ENCODE measurements at regions not wholly inside any gene's neighbourhood (a gene's known extent, or its start where the extent isn't known, plus 50 kb on each side); places are given as distances from the start of the nearest gene placed in this dataset.
A peak's percentile ranks its signal among the peaks of the same experiment; 100 is the strongest.
"Not testable (repeated sequence)": the region's sequence is repeated elsewhere in the genome, so short reads cannot be mapped to it uniquely, and the experiment has no call there.

DNA sequence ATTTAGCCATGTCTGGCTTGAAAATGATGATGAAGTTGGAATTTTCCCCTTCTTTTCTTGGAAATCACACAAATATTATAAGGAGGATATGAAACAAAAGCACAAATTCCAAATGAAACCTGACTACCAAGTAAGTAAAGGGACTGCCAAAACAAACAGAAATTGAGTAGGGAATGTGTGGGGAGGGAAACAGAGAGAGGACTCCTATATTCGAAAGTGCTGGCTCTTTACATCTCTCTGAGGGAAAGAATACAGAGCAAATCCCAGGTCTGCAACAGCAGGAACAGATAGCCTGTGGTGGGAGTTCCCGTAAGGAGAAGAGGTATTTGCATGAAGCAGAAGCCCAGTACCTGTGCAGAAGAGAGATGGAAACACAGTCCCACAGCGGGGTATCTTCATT is 583.7 kb downstream of the EPM2A start:
- FAIRE-seq = no peak

DNA sequence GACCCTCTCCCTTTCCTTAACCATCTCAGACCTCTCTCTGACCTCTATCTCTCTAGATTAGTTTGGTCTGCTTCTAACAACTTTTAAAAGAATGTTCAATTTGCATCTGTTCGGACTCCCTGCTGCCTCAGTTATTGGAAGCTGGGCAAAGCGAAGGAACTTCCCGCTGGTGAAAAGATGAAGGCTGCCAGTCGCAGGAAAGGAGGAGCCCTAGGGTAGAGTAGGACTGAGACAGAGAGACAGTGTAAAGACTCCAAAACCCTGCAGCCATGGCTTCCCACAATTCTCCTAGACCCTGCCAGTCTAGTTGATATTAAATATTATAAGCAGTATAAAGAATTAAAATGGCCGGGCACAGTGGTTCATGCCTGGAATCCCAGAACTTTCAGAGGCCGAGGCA is 581.8 kb downstream of the EPM2A start:
- no peak for FAIRE-seq

- no peak for FAIRE-seq
Observed at GRCh38 chr6:145155411-145155810, 579.9 kb downstream of the EPM2A start.

DNA sequence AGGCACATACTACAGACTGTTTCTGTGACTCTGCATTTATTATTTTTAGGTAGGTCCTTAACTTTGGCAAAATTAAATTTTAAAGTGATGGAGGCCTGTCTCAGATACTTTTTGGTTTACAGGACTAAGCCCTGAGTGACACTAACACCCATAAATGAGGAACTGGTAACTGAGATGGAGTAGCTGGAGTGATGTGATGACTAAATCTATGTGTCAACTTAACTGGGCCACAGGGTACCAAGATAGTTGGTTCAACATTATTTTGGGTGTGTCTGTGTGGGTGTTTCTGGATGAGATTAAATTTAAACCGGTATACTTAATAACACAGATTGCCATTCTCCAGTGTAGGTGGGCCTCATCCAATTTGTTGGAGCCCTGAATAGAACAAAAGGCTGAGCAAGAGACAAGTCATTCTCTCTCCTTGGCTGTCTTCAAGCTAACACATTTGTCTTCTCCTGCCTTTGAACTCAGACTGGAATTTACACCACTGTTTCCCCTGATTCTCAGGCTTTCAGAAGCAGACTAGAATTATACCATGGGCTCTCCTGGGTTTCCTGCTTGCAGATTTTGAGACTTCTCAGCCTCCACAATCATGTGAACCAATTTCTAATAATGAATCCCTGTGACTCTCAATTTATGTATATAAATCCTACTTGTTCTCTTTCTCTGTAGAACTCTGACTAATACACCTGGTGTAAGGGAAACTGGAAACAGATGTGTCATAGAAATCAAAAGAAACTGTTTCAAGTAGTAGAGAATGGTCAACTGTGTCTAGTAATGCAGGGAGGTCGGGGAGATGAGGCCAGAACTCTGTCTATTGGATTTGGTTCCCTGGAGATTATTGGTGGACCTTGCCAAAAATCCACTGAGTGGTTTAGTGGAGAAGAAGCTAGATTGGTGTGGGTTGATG is 579.2 kb downstream of the EPM2A start:
- no peak for FAIRE-seq

DNA sequence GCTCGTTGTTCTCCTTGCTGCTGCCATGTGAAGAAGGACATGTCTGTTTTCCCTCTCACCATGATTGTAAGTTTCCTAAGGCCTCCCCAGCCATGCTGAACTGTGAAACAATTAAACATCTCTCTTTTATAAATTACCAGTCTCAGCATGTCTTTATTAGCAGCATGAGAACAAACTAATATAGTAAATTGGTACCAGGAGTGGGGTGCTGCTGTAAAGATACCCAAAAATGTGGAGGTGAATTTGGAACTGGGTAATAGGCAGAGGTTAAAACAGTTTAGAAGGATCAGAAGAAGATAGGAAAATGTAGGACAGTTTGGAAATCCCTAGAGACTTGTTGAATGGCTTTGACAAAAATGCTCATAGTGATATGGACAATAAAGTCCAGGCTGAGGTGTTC is 576.7 kb downstream of the EPM2A start:
- FAIRE-seq = not testable (repeated sequence)

DNA sequence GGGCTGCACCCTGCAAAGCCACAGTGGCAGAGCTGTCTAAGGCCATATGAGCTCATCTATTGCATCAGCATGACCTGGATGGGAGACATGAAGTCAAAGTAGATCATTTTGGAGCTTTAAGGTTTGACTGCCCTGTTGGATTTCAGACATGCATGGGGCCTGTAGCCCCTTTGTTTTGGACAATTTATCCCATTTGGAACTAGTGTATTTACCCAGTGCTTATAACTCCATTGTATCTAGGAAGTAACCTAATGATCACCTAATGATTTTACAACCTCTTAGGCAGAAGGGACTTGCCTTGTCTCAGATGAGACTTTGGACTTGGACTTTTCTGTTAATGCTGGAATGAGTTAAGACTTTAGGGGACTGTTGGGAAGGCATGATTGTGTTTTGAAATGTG is 575.4 kb downstream of the EPM2A start:
- no peak for FAIRE-seq

- FAIRE-seq = no peak
Observed at GRCh38 chr6:145161501-145161900, 573.8 kb downstream of the EPM2A start.

- no peak for FAIRE-seq
Observed at GRCh38 chr6:145169726-145170224, 565.5 kb downstream of the EPM2A start.

GRCh38 chr6:145175470-145175869 is 559.9 kb downstream of the EPM2A start:
- no peak for FAIRE-seq

DNA sequence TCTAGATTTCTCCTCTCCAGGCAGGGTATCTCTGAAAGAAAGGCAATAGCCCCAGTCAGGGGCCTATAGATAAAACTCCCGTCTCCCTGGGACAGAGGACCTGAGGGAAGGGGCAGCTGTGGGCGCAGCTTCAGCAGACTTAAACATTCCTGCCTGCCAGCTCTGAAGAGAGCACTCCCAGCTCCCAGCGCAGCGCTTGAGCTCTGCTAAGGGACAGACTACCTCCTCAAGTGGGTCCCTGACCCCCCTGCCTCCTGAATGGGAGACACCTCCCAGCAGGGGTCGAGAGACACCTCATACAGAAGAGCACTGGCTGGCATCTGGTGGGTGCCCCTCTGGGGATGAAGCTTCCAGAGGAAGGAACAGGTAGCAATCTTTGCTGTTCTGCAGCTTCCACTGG is 556.9 kb downstream of the EPM2A start:
- FAIRE-seq = no peak

DNA sequence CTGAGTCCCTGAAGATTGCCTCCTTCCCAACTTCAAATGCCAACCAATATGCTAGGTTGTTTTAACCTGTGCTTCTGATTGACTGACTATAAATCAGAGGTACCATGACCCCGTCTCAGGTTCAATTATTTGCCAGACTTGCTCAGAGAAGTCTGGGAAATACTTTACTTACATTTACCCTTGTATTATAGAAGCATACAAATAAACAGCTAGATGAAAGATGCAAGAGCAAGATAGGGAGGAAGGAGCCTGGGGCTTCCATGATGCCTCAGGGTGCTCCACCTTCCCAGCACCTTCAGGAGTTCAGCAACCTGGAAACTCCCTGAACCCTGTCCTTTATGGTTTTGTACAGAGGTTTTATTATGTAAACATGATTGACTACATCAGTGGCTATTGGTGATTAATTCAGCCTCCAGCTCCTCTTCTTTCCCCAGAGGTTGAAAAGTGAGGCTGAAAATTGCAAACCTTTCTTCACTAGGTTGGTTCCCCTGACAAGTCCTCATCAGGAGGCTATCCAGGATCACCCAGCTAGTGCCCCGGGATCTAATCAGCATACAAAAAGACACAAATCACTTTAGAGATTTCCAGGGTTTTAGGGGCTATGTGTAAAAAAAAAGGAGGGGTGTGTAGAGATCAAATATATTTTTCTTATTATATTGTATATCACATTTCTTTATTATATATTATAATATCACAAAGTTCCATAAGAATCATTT is 547.7 kb downstream of the EPM2A start:
- FAIRE-seq = no peak

GRCh38 chr6:145189836-145190235 is 545.5 kb downstream of the EPM2A start:
- no peak for FAIRE-seq

GRCh38 chr6:145194389-145194788 is 540.9 kb downstream of the EPM2A start:
- no peak for FAIRE-seq

- FAIRE-seq = no peak
Observed at GRCh38 chr6:145199961-145200360, 535.4 kb downstream of the EPM2A start.

DNA sequence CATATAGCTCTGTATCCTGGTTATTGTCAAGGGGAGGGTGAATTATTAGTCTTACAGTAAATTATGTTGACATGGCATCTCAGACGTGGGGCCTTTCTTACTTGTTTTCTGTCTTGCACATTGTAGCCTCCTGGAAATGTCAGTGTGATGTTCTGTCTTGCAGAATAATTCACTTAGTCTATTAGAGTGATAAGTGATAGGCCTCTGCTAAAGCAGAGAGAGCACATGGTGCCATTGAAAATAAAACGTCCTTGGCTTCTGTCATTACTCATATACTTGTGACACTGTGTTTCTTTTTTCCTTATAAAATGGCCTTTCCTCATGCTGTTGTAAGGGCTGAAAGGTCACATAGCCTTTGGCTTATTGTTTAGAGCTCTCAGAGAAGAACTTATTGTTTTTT is 531.0 kb downstream of the EPM2A start:
- FAIRE-seq = no peak

DNA sequence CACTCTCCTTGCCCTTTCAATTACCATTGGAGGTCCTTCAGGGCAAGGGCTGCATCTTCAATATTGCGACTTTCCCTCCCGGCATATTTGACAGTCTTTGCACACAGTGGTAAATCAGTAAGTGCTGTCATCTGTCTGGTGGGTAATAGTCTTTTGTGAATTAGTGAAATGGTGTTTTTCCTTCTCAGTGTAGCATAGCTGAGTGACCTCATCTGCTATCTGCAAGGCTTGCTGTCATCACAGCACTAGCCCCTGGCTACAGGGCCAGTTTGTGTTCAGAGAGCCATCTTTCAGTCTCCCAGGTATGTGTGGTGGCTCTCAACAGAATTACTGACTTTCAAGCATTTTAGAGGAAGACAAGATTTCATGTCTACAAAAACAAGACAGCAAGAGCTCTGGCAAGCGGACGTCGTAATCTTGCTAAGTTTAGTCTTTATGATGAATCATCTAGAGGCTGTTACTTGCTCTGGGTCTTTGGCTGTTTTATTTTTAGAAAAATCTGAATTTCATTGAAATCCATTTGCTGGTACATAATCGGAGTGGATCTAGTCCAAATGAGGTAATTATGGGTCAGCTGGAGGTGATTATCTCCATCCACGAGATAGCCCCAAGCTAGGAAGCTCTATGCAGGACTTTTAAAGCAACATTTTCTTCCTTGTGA is 528.9 kb downstream of the EPM2A start:
- FAIRE-seq = no peak

GRCh38 chr6:145208474-145208873 is 526.8 kb downstream of the EPM2A start:
- FAIRE-seq = no peak

DNA sequence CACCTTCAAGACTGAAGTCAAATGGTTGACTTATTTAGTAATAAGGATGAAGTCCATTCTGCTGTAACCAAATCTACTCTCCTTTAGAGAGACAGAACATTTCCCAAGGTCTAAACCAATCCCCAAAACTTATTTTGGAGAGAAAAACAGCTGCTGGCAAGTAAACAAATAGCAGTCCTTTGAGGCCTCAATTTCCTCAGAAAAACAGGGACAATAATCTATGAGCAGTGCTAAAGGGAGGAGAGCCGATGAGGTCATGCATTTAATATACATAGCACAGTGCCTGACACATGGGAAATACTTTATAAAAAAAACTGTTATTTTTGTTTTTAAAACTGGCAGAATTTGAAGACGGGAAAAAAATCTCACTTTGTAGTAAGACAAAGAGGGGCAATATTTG is 526.0 kb downstream of the EPM2A start:
- FAIRE-seq = no peak

- no peak for FAIRE-seq
Observed at GRCh38 chr6:145212813-145213212, 522.5 kb downstream of the EPM2A start.

DNA sequence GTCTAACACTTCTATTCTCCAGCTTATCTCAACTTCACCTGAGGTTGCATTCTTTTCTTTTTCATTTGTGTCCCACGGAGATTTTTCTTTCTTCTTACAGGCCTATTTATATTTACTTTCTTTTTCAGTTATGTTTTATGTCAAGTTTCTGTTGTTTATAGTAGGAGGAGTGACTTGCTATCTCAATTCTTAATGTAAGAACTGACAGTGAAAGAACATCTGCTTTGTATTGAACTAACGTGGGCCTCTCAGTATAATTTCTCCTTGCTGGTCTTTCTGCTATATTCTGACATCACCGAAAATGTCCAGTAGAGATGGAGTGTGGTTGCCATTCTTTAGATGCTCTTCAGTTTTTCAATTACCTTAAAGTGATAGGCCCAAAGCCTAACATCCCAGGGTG is 521.7 kb downstream of the EPM2A start:
- FAIRE-seq = no peak

DNA sequence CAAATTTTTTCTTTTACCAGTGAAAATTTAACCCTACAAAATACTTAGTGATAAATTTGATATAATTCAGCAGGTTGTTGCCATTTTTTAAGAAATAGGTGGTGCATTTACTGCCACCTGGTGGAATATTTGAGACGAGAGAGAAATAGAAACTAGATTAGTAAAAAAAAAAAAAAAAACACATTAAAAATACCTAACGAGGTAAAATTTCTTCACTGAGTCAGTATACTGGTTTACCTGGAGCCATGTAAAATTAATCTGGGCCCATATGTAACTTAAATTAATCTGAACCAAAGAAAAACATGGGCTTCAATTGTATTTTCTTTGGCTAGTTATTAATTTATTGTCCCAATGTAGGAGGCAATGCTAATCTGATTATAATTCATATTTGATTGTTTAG is 520.8 kb downstream of the EPM2A start:
- FAIRE-seq = peak; percentile 56

- FAIRE-seq = no peak
Observed at GRCh38 chr6:145224450-145224849, 510.9 kb downstream of the EPM2A start.

DNA sequence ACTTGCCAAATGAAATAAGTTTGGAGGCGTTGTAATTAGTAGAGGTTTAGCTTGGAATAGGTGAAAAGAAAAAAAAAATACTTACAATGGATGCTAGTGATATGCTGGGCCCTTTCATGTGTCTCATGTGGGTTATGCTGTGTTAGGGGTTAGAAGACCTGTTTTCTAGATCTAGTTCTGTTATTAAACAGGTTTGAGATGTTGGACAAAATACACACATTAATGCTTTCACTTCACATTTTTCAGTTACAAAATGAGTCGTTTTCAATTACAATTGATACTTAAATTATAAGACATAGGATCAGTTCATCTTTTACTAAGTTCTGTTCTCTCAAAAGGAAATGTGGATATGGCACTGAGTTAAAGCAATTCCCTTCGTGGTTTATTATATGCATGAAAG is 509.8 kb downstream of the EPM2A start:
- FAIRE-seq = no peak

GRCh38 chr6:145227593-145227992 is 507.7 kb downstream of the EPM2A start:
- no peak for FAIRE-seq
